Spleen (tissue), 7 donors: ENCODE measurements at regions not wholly inside any gene's neighbourhood (a gene's known extent, or its start where the extent isn't known, plus 50 kb on each side); places are given as distances from the start of the nearest gene placed in this dataset.

Experiments used
- POLR2A ChIP-seq, 3 donors: fragments of 450-650 bp; IDR thresholded peaks; one replicate each; pipeline ENCODE4 v1.5.1; 2017; ENCODE audit warnings: antibody characterized with exemption in 3 of 3, mild to moderate bottlenecking in 1 of 3
- POLR2AphosphoS5 ChIP-seq, 3 donors: sonication (generic); formaldehyde crosslinking; IDR thresholded peaks; one replicate each; pipeline ENCODE4 v1.5.1; 2017; ENCODE audit warnings: antibody characterized with exemption in 3 of 3
- TF ChIP-seq, protein P1 (sequence below), 11 experiments: fragments of 200-600 bp in 7 of 11; fragments of 450-650 bp in 4 of 11; sonication (generic) in 4 of 11; IDR thresholded peaks in 8 of 11; conservative IDR thresholded peaks in 3 of 11; 1 replicate in 7 of 11; 2 replicates in 4 of 11; pipeline versions ENCODE4 v1.4.0 to v1.8.0; 2016 to 2021; ENCODE audit warnings: antibody characterized with exemption in 11 of 11, inconsistent platforms in 4 of 11, mild to moderate bottlenecking in 1 of 11
- donor health status: DM: no; HTN: no; CAD: no; lungs with moderate emphysema.
- donor health status: DM: no; HTN: no; CAD: no.
- donor health status: DM: no; HTN: no; CAD: no.

DNA sequence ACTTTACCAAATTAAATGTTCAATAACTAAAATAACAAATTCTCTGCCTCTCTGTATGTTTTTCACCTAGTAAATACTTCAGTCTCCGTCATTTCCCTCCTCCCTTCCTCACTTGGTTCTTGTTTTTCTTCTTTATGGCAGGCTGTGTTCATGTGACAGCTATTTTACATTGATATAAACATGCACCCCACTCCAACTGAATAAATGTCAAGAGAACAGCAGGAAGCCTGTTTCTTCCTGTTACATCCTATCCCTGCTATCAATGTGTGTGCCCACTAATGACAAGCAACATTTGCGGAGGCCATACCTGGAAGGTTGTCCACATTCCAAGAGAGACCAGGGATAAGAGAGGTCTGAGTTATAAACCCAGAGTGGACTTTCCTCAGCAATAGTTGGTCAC, 145.2 kb upstream of the MAST4 start:
- TF ChIP-seq, protein P1, sequence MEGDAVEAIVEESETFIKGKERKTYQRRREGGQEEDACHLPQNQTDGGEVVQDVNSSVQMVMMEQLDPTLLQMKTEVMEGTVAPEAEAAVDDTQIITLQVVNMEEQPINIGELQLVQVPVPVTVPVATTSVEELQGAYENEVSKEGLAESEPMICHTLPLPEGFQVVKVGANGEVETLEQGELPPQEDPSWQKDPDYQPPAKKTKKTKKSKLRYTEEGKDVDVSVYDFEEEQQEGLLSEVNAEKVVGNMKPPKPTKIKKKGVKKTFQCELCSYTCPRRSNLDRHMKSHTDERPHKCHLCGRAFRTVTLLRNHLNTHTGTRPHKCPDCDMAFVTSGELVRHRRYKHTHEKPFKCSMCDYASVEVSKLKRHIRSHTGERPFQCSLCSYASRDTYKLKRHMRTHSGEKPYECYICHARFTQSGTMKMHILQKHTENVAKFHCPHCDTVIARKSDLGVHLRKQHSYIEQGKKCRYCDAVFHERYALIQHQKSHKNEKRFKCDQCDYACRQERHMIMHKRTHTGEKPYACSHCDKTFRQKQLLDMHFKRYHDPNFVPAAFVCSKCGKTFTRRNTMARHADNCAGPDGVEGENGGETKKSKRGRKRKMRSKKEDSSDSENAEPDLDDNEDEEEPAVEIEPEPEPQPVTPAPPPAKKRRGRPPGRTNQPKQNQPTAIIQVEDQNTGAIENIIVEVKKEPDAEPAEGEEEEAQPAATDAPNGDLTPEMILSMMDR (IDR thresholded peaks at IDR 0.05 in 8 of 11, conservative IDR thresholded peaks at IDR 0.05 in 3 of 11), result no peak
- no peak for TF ChIP-seq POLR2A (IDR thresholded peaks at IDR 0.05)
- no peak for TF ChIP-seq POLR2AphosphoS5 (IDR thresholded peaks at IDR 0.05)
